Esophagus muscularis mucosa (tissue), 4 donors: ENCODE measurements at regions not wholly inside any gene's neighbourhood (a gene's known extent, or its start where the extent isn't known, plus 50 kb on each side); places are given as distances from the start of the nearest gene placed in this dataset.

Experiments used
- DNase-seq: peaks from one replicate; pipeline ENCODE4 v3.0.0-alpha.2; 2017; ENCODE audit errors: extremely low spot score
- H3K27ac ChIP-seq, 4 donors: fragments of 200-600 bp; sonication (generic); replicated peaks in 1 of 4; 1 replicate in 3 of 4; 2 replicates in 1 of 4; pipeline ENCODE4 v1.5.1; 2016 to 2019; ENCODE audit warnings: mild to moderate bottlenecking in 1 of 4
- H3K27me3 ChIP-seq, 4 donors: fragments of 200-600 bp; sonication (generic); one replicate each; pipeline versions ENCODE4 v1.5.1 to v1.6.0; 2016 to 2019
- H3K36me3 ChIP-seq, 4 donors: fragments of 200-600 bp; sonication (generic); one replicate each; pipeline ENCODE4 v1.5.1; 2016 to 2019
- H3K4me1 ChIP-seq, 4 donors: fragments of 200-600 bp; sonication (generic); one replicate each; pipeline ENCODE4 v1.5.1; 2016 to 2019
- H3K4me3 ChIP-seq, 4 donors: fragments of 200-600 bp; sonication (generic); 1 replicate in 2 of 4; 2 replicates in 2 of 4; pipeline ENCODE4 v1.5.1; 2016 to 2019; ENCODE audit warnings: mild to moderate bottlenecking in 4 of 4, moderate library complexity in 1 of 4
- H3K9me3 ChIP-seq, 4 donors: fragments of 200-600 bp; sonication (generic); 1 replicate in 3 of 4; 2 replicates in 1 of 4; pipeline ENCODE4 v1.5.1; 2016 to 2019
- CTCF ChIP-seq, 3 experiments: fragments of 200-600 bp in 2 of 3; fragments of 450-650 bp in 1 of 3; sonication (generic) in 2 of 3; IDR thresholded peaks; one replicate each; pipeline ENCODE4 v1.5.1; 2017 to 2019; ENCODE audit warnings: antibody characterized with exemption in 3 of 3, mild to moderate bottlenecking in 2 of 3, moderate library complexity in 1 of 3
- EP300 ChIP-seq: sonication (generic); formaldehyde crosslinking; IDR thresholded peaks from one replicate; pipeline ENCODE4 v1.6.1; 2017; ENCODE audit warnings: antibody characterized with exemption
- POLR2A ChIP-seq: fragments of 450-650 bp; IDR thresholded peaks from one replicate; pipeline ENCODE4 v1.6.1; 2017; ENCODE audit warnings: antibody characterized with exemption, moderate library complexity, mild to moderate bottlenecking, low read depth
- POLR2AphosphoS5 ChIP-seq, 2 donors: sonication (generic); formaldehyde crosslinking; IDR thresholded peaks; one replicate each; pipeline ENCODE4 v1.6.1; 2017; ENCODE audit warnings: antibody characterized with exemption in 2 of 2
- WGBS: methylation state at CpG from one replicate; pipeline ENCODE4 v1.1.5; 2018; 5-methylcytosine and 5-hydroxymethylcytosine counted together
- intact Hi-C: fragments of 100-400 bp; cut with DNase I; formaldehyde crosslinking; loops from one replicate; pipeline ENCODE4 v1.15.1; 2023

DNA sequence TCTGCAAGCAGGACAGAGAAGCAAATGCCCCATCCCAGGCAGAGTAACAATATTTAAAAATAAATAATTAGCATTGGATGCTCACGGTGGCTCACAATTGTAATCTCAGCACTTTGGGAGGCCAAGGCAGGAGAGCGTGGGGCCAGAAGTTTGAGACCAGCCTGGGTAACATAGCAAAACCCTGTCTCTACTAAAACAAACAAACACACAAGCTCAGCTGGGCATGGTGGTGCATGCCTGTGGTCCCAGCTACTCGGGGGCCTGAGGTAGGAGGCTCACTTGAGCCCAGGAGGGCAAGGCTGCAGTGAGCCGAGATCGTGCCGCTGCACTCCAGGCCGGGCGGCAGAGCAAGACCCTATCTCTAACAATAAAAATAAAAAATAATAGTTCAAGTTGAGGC lies 74.7 kb upstream of the NCOR2 start:
- Histone ChIP-seq H3K4me3 (no peak overlapping the region), H3K27me3 (no peaks in the 10 kb centered on the region), H3K9me3 (no peaks in the 10 kb centered on the region), H3K27ac (no peak overlapping the region), H3K36me3 (no peaks in the 10 kb centered on the region), H3K4me1 (peaks cover 0 to 32% (median 28%) of the 10 kb centered on the region in 4 donors)
- 95% methylated on average over 8 of the region's 8 CpGs for WGBS
- no peak for TF ChIP-seq POLR2A
- no peak for TF ChIP-seq CTCF (IDR thresholded peaks at IDR 0.05)
- no peak for TF ChIP-seq EP300
- DNase-seq = no peak
- intact Hi-C loops = no loop called here

GRCh38 chr12:124641591-124641990 lies 74.2 kb upstream of the NCOR2 start:
- DNase-seq = no peak
- Histone ChIP-seq H3K36me3 (no peaks in the 10 kb centered on the region), H3K4me1 (peaks cover 1 to 33% (median 28%) of the 10 kb centered on the region in 4 donors), H3K9me3 (no peaks in the 10 kb centered on the region), H3K27ac (no peak overlapping the region), H3K27me3 (no peaks in the 10 kb centered on the region), H3K4me3 (no peak overlapping the region)
- WGBS = 89% methylated on average over 4 of the region's 6 CpGs
- no peak for TF ChIP-seq POLR2AphosphoS5 (IDR thresholded peaks at IDR 0.05)
- no peak for TF ChIP-seq CTCF (IDR thresholded peaks at IDR 0.05)
- no peak for TF ChIP-seq EP300
- intact Hi-C loops = no loop called here

DNA sequence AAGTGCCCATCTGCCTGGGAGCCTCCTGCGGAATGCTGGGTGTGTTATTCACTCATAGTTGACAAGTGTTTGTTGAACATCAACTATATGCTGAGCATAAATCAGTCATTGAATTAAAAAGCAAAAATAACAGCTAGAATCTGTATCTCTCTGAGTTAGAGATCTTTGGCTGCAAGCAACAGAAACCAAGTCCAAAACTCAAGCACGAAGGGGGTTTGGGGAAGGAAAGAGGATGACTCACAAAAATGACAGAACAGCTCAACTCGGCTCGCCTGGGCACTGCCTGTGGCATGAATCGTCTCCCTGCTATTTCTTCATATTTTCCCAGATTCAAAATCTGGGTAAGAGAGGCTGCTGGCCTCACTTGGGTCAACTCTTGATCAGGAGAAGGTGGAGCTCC lies 72.6 kb upstream of the NCOR2 start:
- H3K27me3 ChIP-seq = no peaks in the 10 kb centered on the region
- no peak overlapping the region for H3K27ac ChIP-seq
- 24% methylated on average over 5 of the region's 5 CpGs for WGBS
- H3K4me3 ChIP-seq = no peak overlapping the region
- no peak for DNase-seq
- H3K36me3 ChIP-seq = no peaks in the 10 kb centered on the region
- TF ChIP-seq POLR2A (no peak), CTCF (IDR thresholded peaks at IDR 0.05) (no peak)
- H3K9me3 ChIP-seq = no peaks in the 10 kb centered on the region
- H3K4me1 ChIP-seq = peaks cover 5 to 33% (median 26%) of the 10 kb centered on the region in 4 donors
- intact Hi-C loops = no loop called here

- Histone ChIP-seq H3K4me1 (peaks cover 5 to 33% (median 26%) of the 10 kb centered on the region in 4 donors), H3K4me3 (no peak overlapping the region), H3K27me3 (no peaks in the 10 kb centered on the region), H3K36me3 (no peaks in the 10 kb centered on the region), H3K27ac (no peak overlapping the region), H3K9me3 (no peaks in the 10 kb centered on the region)
- DNase-seq = no peak
- 63% methylated on average over 6 of the region's 6 CpGs for WGBS
- intact Hi-C loops = no loop called here
- TF ChIP-seq CTCF (IDR thresholded peaks at IDR 0.05) (no peak), POLR2AphosphoS5 (IDR thresholded peaks at IDR 0.05) (no peak), POLR2A (no peak), EP300 (no peak)
These were observed 71.9 kb upstream of the NCOR2 start for GRCh38 chr12:124639122-124639806.

- Histone ChIP-seq H3K9me3 (no peaks in the 10 kb centered on the region), H3K36me3 (no peaks in the 10 kb centered on the region), H3K4me1 (peaks cover 5 to 34% (median 30%) of the 10 kb centered on the region in 4 donors), H3K27me3 (no peaks in the 10 kb centered on the region), H3K4me3 (no peak overlapping the region), H3K27ac (no peak overlapping the region)
- intact Hi-C loops = no loop called here
- DNase-seq = no peak
- TF ChIP-seq CTCF (IDR thresholded peaks at IDR 0.05) = no peak
- TF ChIP-seq EP300 = no peak
- TF ChIP-seq POLR2A = no peak
- TF ChIP-seq POLR2AphosphoS5 (IDR thresholded peaks at IDR 0.05) = no peak
- WGBS = 76% methylated on average over 9 of the region's 12 CpGs
These were observed 70.2 kb upstream of the NCOR2 start for GRCh38 chr12:124637581-124637981.
